Fibroblast of mammary gland (primary cell): ENCODE measurements at regions not wholly inside any gene's neighbourhood (a gene's known extent, or its start where the extent isn't known, plus 50 kb on each side); places are given as distances from the start of the nearest gene placed in this dataset.

Experiments used
- DNase-seq: peaks from one replicate; pipeline ENCODE4 v3.0.0-alpha.2; 2010; ENCODE audit warnings: low read depth
- H3K4me3 ChIP-seq: 2 replicates; pipeline ENCODE4 v1.5.1; 2011; ENCODE audit warnings: low read depth, mild to moderate bottlenecking, low read length, moderate library complexity; ENCODE audit not compliant: control insufficient read depth
- CTCF ChIP-seq: conservative IDR thresholded peaks from 2 replicates; pipeline ENCODE4 v1.5.1; 2011; ENCODE audit warnings: low read depth, low read length, inconsistent platforms; ENCODE audit not compliant: control insufficient read depth, insufficient read depth

- DNase-seq: no peak
- peak overlapping the region; percentile 27 for H3K4me3 ChIP-seq
- TF ChIP-seq CTCF: no peak
Observed at GRCh38 chr6:71496018-71496721, 207.6 kb downstream of the OGFRL1 start.

GRCh38 chr6:71496722-71497033 is 208.1 kb downstream of the OGFRL1 start:
- no peak for TF ChIP-seq CTCF
- H3K4me3 ChIP-seq: no peak overlapping the region
- DNase-seq: no peak

GRCh38 chr6:71498638-71499037 is 210.0 kb downstream of the OGFRL1 start:
- no peak overlapping the region for H3K4me3 ChIP-seq
- no peak for DNase-seq
- TF ChIP-seq CTCF: no peak

GRCh38 chr6:71499667-71500066 is 211.1 kb downstream of the OGFRL1 start:
- DNase-seq: no peak
- H3K4me3 ChIP-seq: no peak overlapping the region
- TF ChIP-seq CTCF: no peak

GRCh38 chr6:71502168-71502567 is 213.6 kb downstream of the OGFRL1 start:
- no peak overlapping the region for H3K4me3 ChIP-seq
- TF ChIP-seq CTCF: no peak
- no peak for DNase-seq

GRCh38 chr6:71502956-71503355 is 214.3 kb downstream of the OGFRL1 start:
- peak; percentile 26 for DNase-seq
- no peak overlapping the region for H3K4me3 ChIP-seq
- no peak for TF ChIP-seq CTCF

GRCh38 chr6:71507183-71507582 is 218.6 kb downstream of the OGFRL1 start:
- H3K4me3 ChIP-seq: no peak overlapping the region
- DNase-seq: no peak
- TF ChIP-seq CTCF: no peak
